Pancreas (tissue), 10 donors: ENCODE measurements at regions not wholly inside any gene's neighbourhood (a gene's known extent, or its start where the extent isn't known, plus 50 kb on each side); places are given as distances from the start of the nearest gene placed in this dataset.

Source experiments
- ATAC-seq, 4 donors: fragments of 200-7000 bp; cut with Tn5 transposase; one replicate each; pipeline versions ENCODE4 v1.8.0 to v1.9.1; 2020; ENCODE audit warnings: mild to moderate bottlenecking in 4 of 4, moderate library complexity in 4 of 4
- DNase-seq, 6 donors: peaks; one replicate each; pipeline ENCODE4 v3.0.0-alpha.2; 2020
- FAIRE-seq: peaks from 2 replicates; lab custom pipeline; 2012; peaks lifted over from hg19 to GRCh38; lab: Jason Lieb, UNC
- H3K27ac ChIP-seq, 4 donors: fragments of 200-600 bp; sonication (generic); 1 replicate in 3 of 4; 2 replicates in 1 of 4; pipeline versions ENCODE4 v1.5.0 to v1.8.0; 2020
- H3K27me3 ChIP-seq, 4 donors: fragments of 200-600 bp; one replicate each; pipeline ENCODE4 v1.8.0; 2021
- H3K36me3 ChIP-seq, 3 donors: fragments of 200-600 bp; sonication (generic) in 1 of 3; one replicate each; pipeline versions ENCODE4 v1.5.0 to v1.8.0; 2020 to 2021
- H3K4me1 ChIP-seq, 3 donors: fragments of 200-600 bp; one replicate each; pipeline ENCODE4 v1.8.0; 2021
- H3K4me3 ChIP-seq, 4 donors: fragments of 200-600 bp; sonication (generic) in 2 of 4; one replicate each; pipeline versions ENCODE4 v1.5.0 to v1.8.0; 2020 to 2021
- H3K9me3 ChIP-seq, 4 donors: fragments of 200-600 bp; one replicate each; pipeline ENCODE4 v1.8.0; 2021
- whole genome bisulfite sequencing, 2 donors: extraction: QIAGEN DNeasy Blood & Tissue Kit; methylation state at CpG; one replicate each; pipeline ENCODE4 v1.1.7; 2013; 5-methylcytosine and 5-hydroxymethylcytosine counted together
- intact Hi-C, 3 donors: fragments of 100-400 bp; cut with DNase I; formaldehyde crosslinking; loops; one replicate each; pipeline versions ENCODE4 v1.11.1 to v1.14.2; 2022
- TF ChIP-seq, protein P1 (sequence below), 4 donors: fragments of 200-600 bp; sonication (generic) in 3 of 4; IDR thresholded peaks; one replicate each; pipeline versions ENCODE4 v1.5.0 to v1.8.0; 2021; ENCODE audit warnings: antibody characterized with exemption in 4 of 4
- donor health status: healthy with polysubstance abuse.
- donor health status: DM: no; HTN: no; CAD: no; lungs with moderate emphysema.
- donor health status: DM: no; HTN: no; CAD: no.
- donor health status: control.
- donor health status: control.
- donor health status: Bipolar disorder and iron deficiency.
- donor health status: DM: yes; HTN: yes; CAD: no.
- donor health status: DM: no; HTN: no; CAD: no.
- donor health status: DM: no; HTN: no; CAD: no.
- donor health status: DM: yes; HTN: yes; CAD: no.

DNA sequence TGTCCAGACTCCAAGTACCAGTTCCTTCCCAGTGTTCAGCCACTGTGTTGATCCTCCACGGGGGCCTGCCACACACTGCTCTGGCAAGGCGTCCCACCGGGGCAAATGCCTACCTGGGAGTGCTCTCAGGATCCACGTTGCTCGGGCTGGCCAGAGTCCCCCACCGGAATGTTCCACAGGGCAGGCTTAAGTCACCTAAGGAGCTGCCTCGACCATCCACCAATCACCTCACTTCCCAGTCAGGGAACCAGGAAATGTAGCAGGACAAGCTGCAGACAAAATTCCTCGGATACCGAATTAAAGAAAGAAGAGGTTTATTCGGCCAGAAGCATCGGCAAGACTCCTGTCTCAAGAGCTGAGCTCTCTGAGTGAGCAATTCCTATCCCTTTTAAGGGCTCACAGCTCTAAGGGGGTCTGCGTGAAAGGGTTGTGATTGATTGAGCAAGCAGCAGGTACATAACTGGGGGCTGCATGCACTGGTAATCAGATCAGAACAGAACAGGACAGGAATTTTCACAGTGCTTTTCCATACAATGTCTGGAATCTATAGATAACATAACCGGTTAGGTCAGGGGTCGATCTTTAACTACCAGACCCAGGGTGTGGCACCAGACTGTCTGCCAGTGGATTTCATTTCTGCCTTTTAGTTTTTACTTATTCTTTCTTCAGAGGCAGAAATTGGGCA is 56.9 kb upstream of the EDNRB start:
- 65 to 67% methylated on average over 14 of the region's 14 CpGs for WGBS, 2 donors
- Histone ChIP-seq H3K4me1 (no peaks in the 10 kb centered on the region), H3K27ac (no peak overlapping the region), H3K9me3 (no peaks in the 10 kb centered on the region), H3K36me3 (no peaks in the 10 kb centered on the region), H3K27me3 (no peaks in the 10 kb centered on the region), H3K4me3 (no peak overlapping the region)
- FAIRE-seq: no peak
- intact Hi-C loops: no loop called here
- ATAC-seq: no peak
- DNase-seq: no peak
- TF ChIP-seq, protein P1, sequence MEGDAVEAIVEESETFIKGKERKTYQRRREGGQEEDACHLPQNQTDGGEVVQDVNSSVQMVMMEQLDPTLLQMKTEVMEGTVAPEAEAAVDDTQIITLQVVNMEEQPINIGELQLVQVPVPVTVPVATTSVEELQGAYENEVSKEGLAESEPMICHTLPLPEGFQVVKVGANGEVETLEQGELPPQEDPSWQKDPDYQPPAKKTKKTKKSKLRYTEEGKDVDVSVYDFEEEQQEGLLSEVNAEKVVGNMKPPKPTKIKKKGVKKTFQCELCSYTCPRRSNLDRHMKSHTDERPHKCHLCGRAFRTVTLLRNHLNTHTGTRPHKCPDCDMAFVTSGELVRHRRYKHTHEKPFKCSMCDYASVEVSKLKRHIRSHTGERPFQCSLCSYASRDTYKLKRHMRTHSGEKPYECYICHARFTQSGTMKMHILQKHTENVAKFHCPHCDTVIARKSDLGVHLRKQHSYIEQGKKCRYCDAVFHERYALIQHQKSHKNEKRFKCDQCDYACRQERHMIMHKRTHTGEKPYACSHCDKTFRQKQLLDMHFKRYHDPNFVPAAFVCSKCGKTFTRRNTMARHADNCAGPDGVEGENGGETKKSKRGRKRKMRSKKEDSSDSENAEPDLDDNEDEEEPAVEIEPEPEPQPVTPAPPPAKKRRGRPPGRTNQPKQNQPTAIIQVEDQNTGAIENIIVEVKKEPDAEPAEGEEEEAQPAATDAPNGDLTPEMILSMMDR (IDR thresholded peaks at IDR 0.05): no peak

DNA sequence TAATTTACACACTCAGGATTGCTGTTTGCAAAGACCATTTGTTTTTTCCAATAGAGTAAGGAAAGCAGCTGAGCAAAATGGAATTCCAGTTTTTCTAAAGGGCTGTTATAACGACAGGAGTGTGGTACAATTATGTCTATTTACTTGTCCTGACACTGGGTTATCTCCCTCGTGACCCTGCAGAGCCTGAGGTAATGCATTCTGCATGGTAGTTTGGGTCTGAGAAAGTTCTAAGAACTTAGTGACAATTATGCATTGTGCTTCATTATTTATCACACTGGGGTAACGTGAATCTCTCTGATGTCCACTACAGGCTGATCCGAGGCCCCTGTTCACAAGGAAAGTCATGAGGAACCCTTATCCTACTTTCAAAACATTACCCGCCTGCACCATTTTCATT is 50.7 kb upstream of the EDNRB start:
- Histone ChIP-seq H3K36me3 (no peaks in the 10 kb centered on the region), H3K4me3 (no peak overlapping the region), H3K27me3 (no peaks in the 10 kb centered on the region), H3K9me3 (no peaks in the 10 kb centered on the region), H3K27ac (no peak overlapping the region), H3K4me1 (no peaks in the 10 kb centered on the region)
- ATAC-seq (no peak), DNase-seq (no peak), FAIRE-seq (no peak)
- intact Hi-C loops: no loop called here
- WGBS, 2 donors: 32 to 33% methylated on average over 5 of the region's 5 CpGs
- TF ChIP-seq, protein P1 (IDR thresholded peaks at IDR 0.05): no peak
